ENCODE measurements at regions not wholly inside any gene's neighbourhood (a gene's known extent, or its start where the extent isn't known, plus 50 kb on each side); places are given as distances from the start of the nearest gene placed in this dataset.

DNA sequence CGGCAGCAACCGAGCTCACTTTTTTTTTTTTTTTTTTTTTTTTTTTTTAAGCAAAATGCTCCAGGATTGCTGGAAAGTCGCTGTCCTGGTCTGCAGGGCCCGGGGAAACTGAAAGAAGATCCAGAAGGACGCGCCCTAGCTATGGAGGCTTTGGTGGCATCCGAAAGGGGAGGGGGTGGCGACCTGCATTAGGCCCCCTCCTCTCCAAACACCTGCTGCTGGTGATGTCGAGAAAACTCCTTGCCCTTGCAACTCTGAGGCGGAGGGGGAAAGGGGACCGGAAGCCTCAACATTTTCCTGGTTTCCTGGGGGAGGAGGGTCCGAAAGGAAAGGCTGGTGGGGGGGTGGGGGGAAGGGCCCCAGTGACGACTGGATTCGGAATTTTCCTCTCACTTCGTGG, 421.1 kb downstream of the VRK1 start:
- H3K4me3 ChIP-seq (ENCODE audit: low read depth in 1 of 5, low read length in 5 of 5), result peak overlapping the region in 2 of 5 donors; percentile 42 to 48
- no peaks in the 10 kb centered on the region for H3K36me3 ChIP-seq (ENCODE audit: control insufficient read depth in 5 of 5, insufficient read depth in 5 of 5, low read length in 5 of 5)

GRCh38 chr14:97218691-97219430, 421.7 kb downstream of the VRK1 start:
- peaks cover 19 to 29% (median 22%) of the 10 kb centered on the region in 5 donors for H3K27me3 ChIP-seq (ENCODE audit: control insufficient read depth in 5 of 5, insufficient read depth in 4 of 5, low read length in 5 of 5)
- no peak overlapping the region for H3K9ac ChIP-seq (ENCODE audit: low read length in 5 of 5)
- H3K4me1 ChIP-seq (ENCODE audit: control insufficient read depth in 5 of 5, insufficient read depth in 5 of 5, low read length in 5 of 5), result peaks cover 0 to 14% (median 11%) of the 10 kb centered on the region in 5 donors
- no peak overlapping the region for H3K27ac ChIP-seq (ENCODE audit: low read depth, low read length)
- peak overlapping the region in 4 of 5 donors; percentile 14 to 48 (median 37) for H3K4me3 ChIP-seq (ENCODE audit: low read depth in 1 of 5, low read length in 5 of 5)
- H3K9me3 ChIP-seq (ENCODE audit: control insufficient read depth in 5 of 5, low read length in 5 of 5), result no peaks in the 10 kb centered on the region
- no peaks in the 10 kb centered on the region for H3K36me3 ChIP-seq (ENCODE audit: control insufficient read depth in 5 of 5, insufficient read depth in 5 of 5, low read length in 5 of 5)

More for the DNA sequence above, 421.1 kb downstream of the VRK1 start:
- Histone ChIP-seq H3K9me3 (ENCODE audit: control insufficient read depth in 5 of 5, low read length in 5 of 5) (no peaks in the 10 kb centered on the region), H3K4me1 (ENCODE audit: control insufficient read depth in 5 of 5, insufficient read depth in 5 of 5, low read length in 5 of 5) (peaks cover 0 to 14% (median 11%) of the 10 kb centered on the region in 5 donors), H3K27me3 (ENCODE audit: control insufficient read depth in 5 of 5, insufficient read depth in 4 of 5, low read length in 5 of 5) (peaks cover 18 to 30% (median 22%) of the 10 kb centered on the region in 5 donors), H3K9ac (ENCODE audit: low read length in 5 of 5) (no peak overlapping the region), H3K27ac (ENCODE audit: low read depth, low read length) (no peak overlapping the region)

- H3K4me1 ChIP-seq (ENCODE audit: control insufficient read depth in 5 of 5, insufficient read depth in 5 of 5, low read length in 5 of 5), result peaks cover 0 to 16% (median 11%) of the 10 kb centered on the region in 5 donors
- peaks cover 19 to 29% (median 22%) of the 10 kb centered on the region in 5 donors for H3K27me3 ChIP-seq (ENCODE audit: control insufficient read depth in 5 of 5, insufficient read depth in 4 of 5, low read length in 5 of 5)
- H3K9me3 ChIP-seq (ENCODE audit: control insufficient read depth in 5 of 5, low read length in 5 of 5), result no peaks in the 10 kb centered on the region
- H3K9ac ChIP-seq (ENCODE audit: low read length in 5 of 5), result no peak overlapping the region
- H3K36me3 ChIP-seq (ENCODE audit: control insufficient read depth in 5 of 5, insufficient read depth in 5 of 5, low read length in 5 of 5), result no peaks in the 10 kb centered on the region
- no peak overlapping the region for H3K27ac ChIP-seq (ENCODE audit: low read depth, low read length)
- H3K4me3 ChIP-seq (ENCODE audit: low read depth in 1 of 5, low read length in 5 of 5), result peak overlapping the region in 2 of 5 donors; percentile 42 to 48
Observed at GRCh38 chr14:97219431-97220017, 422.3 kb downstream of the VRK1 start.

GRCh38 chr14:97221572-97222285, 424.5 kb downstream of the VRK1 start:
- Histone ChIP-seq H3K9ac (ENCODE audit: low read length in 5 of 5) (no peak overlapping the region), H3K27me3 (ENCODE audit: control insufficient read depth in 5 of 5, insufficient read depth in 4 of 5, low read length in 5 of 5) (peaks cover 19 to 29% (median 22%) of the 10 kb centered on the region in 5 donors), H3K36me3 (ENCODE audit: control insufficient read depth in 5 of 5, insufficient read depth in 5 of 5, low read length in 5 of 5) (no peaks in the 10 kb centered on the region), H3K9me3 (ENCODE audit: control insufficient read depth in 5 of 5, low read length in 5 of 5) (no peaks in the 10 kb centered on the region), H3K4me1 (ENCODE audit: control insufficient read depth in 5 of 5, insufficient read depth in 5 of 5, low read length in 5 of 5) (peaks cover 0 to 16% (median 11%) of the 10 kb centered on the region in 5 donors), H3K4me3 (ENCODE audit: low read depth in 1 of 5, low read length in 5 of 5) (no peak overlapping the region), H3K27ac (ENCODE audit: low read depth, low read length) (no peak overlapping the region)

DNA sequence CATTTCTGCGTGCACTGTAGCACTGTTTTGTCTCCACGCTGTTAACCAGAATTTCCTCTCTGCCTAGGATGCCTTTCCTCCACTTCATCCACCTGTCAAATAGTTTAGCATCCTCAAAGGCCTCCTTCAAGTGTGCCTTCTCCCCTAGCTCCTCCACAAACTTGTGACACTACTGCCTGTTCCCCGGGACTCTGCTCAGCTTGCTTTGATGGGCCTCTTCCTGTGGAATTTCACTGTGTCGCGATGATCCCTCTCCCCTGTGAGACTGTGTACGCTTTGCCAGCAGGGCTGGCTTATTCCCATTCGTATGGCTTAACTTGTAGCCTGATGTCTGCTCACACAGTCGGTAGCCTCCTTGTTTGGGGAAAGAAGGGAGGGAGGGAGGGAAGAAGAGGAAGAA, 426.8 kb downstream of the VRK1 start:
- no peaks in the 10 kb centered on the region for H3K9me3 ChIP-seq (ENCODE audit: control insufficient read depth in 5 of 5, low read length in 5 of 5)
- H3K36me3 ChIP-seq (ENCODE audit: control insufficient read depth in 5 of 5, insufficient read depth in 5 of 5, low read length in 5 of 5), result no peaks in the 10 kb centered on the region
- H3K9ac ChIP-seq (ENCODE audit: low read length in 5 of 5), result no peak overlapping the region
- H3K27ac ChIP-seq (ENCODE audit: low read depth, low read length), result no peak overlapping the region
- peaks cover 0 to 10% (median 6%) of the 10 kb centered on the region in 5 donors for H3K4me1 ChIP-seq (ENCODE audit: control insufficient read depth in 5 of 5, insufficient read depth in 5 of 5, low read length in 5 of 5)
- no peak overlapping the region for H3K4me3 ChIP-seq (ENCODE audit: low read depth in 1 of 5, low read length in 5 of 5)
- peaks cover 14 to 21% (median 18%) of the 10 kb centered on the region in 5 donors for H3K27me3 ChIP-seq (ENCODE audit: control insufficient read depth in 5 of 5, insufficient read depth in 4 of 5, low read length in 5 of 5)

- no peaks in the 10 kb centered on the region for H3K9me3 ChIP-seq (ENCODE audit: control insufficient read depth in 5 of 5, low read length in 5 of 5)
- H3K36me3 ChIP-seq (ENCODE audit: control insufficient read depth in 5 of 5, insufficient read depth in 5 of 5, low read length in 5 of 5), result no peaks in the 10 kb centered on the region
- no peak overlapping the region for H3K4me3 ChIP-seq (ENCODE audit: low read depth in 1 of 5, low read length in 5 of 5)
- H3K9ac ChIP-seq (ENCODE audit: low read length in 5 of 5), result no peak overlapping the region
- peaks cover 0 to 10% (median 3%) of the 10 kb centered on the region in 5 donors for H3K27me3 ChIP-seq (ENCODE audit: control insufficient read depth in 5 of 5, insufficient read depth in 4 of 5, low read length in 5 of 5)
- no peak overlapping the region for H3K27ac ChIP-seq (ENCODE audit: low read depth, low read length)
- H3K4me1 ChIP-seq (ENCODE audit: control insufficient read depth in 5 of 5, insufficient read depth in 5 of 5, low read length in 5 of 5), result no peaks in the 10 kb centered on the region
Observed at GRCh38 chr14:97230051-97230450, 432.9 kb downstream of the VRK1 start.

DNA sequence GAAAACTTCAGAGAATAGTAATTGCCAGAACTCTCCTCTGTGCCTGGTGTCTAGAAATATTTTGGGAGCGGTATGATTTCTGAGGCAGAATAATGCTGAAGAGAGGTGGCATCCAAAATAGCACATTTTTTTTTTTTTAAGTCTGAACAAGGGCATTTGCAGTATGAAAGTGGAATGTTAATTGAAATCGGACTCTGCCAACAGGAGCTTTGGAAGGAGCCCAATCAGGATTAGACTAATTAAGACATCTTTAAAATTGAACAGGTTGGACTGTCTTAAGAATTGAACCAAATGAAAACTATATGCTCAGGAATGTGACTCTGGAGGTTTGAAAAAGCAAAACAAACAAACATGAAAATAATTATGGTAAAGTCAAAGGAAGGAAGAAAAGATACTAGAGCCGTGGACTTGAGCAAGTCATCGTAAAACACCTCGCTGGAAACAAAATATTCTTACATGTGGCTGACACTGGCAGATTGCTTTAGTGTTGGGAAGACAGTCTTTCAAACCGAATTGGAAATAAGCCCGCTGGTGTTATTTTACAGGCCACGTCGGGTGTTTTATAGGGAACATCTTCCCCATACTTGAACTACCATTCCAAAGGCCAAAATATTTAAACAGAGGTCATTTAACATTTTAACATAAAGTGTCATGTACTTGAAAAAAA, 436.3 kb downstream of the VRK1 start:
- Histone ChIP-seq H3K27ac (ENCODE audit: low read depth, low read length) (no peak overlapping the region), H3K4me3 (ENCODE audit: low read depth in 1 of 5, low read length in 5 of 5) (no peak overlapping the region), H3K9me3 (ENCODE audit: control insufficient read depth in 5 of 5, low read length in 5 of 5) (no peaks in the 10 kb centered on the region), H3K36me3 (ENCODE audit: control insufficient read depth in 5 of 5, insufficient read depth in 5 of 5, low read length in 5 of 5) (no peaks in the 10 kb centered on the region), H3K9ac (ENCODE audit: low read length in 5 of 5) (no peak overlapping the region), H3K4me1 (ENCODE audit: control insufficient read depth in 5 of 5, insufficient read depth in 5 of 5, low read length in 5 of 5) (peaks cover 0 to 1% (median 0%) of the 10 kb centered on the region in 5 donors), H3K27me3 (ENCODE audit: control insufficient read depth in 5 of 5, insufficient read depth in 4 of 5, low read length in 5 of 5) (peaks cover 0 to 13% (median 7%) of the 10 kb centered on the region in 5 donors)

GRCh38 chr14:97246648-97247047, 449.5 kb downstream of the VRK1 start:
- H3K36me3 ChIP-seq (ENCODE audit: control insufficient read depth in 5 of 5, insufficient read depth in 5 of 5, low read length in 5 of 5), result no peaks in the 10 kb centered on the region
- H3K4me3 ChIP-seq (ENCODE audit: low read depth in 1 of 5, low read length in 5 of 5), result no peak overlapping the region
- H3K4me1 ChIP-seq (ENCODE audit: control insufficient read depth in 5 of 5, insufficient read depth in 5 of 5, low read length in 5 of 5), result no peaks in the 10 kb centered on the region
- no peak overlapping the region for H3K27ac ChIP-seq (ENCODE audit: low read depth, low read length)
- no peaks in the 10 kb centered on the region for H3K9me3 ChIP-seq (ENCODE audit: control insufficient read depth in 5 of 5, low read length in 5 of 5)
- H3K27me3 ChIP-seq (ENCODE audit: control insufficient read depth in 5 of 5, insufficient read depth in 4 of 5, low read length in 5 of 5), result peaks cover 0 to 5% (median 0%) of the 10 kb centered on the region in 5 donors
- H3K9ac ChIP-seq (ENCODE audit: low read length in 5 of 5), result no peak overlapping the region

GRCh38 chr14:97248973-97249372, 451.8 kb downstream of the VRK1 start:
- no peaks in the 10 kb centered on the region for H3K4me1 ChIP-seq (ENCODE audit: control insufficient read depth in 5 of 5, insufficient read depth in 5 of 5, low read length in 5 of 5)
- H3K27me3 ChIP-seq (ENCODE audit: control insufficient read depth in 5 of 5, insufficient read depth in 4 of 5, low read length in 5 of 5), result peaks cover 0 to 5% (median 0%) of the 10 kb centered on the region in 5 donors
- H3K4me3 ChIP-seq (ENCODE audit: low read depth in 1 of 5, low read length in 5 of 5), result no peak overlapping the region
- H3K9me3 ChIP-seq (ENCODE audit: control insufficient read depth in 5 of 5, low read length in 5 of 5), result peaks cover 0 to 7% (median 0%) of the 10 kb centered on the region in 5 donors
- H3K27ac ChIP-seq (ENCODE audit: low read depth, low read length), result no peak overlapping the region
- H3K36me3 ChIP-seq (ENCODE audit: control insufficient read depth in 5 of 5, insufficient read depth in 5 of 5, low read length in 5 of 5), result no peaks in the 10 kb centered on the region
- H3K9ac ChIP-seq (ENCODE audit: low read length in 5 of 5), result no peak overlapping the region

Measured in subcutaneous abdominal adipose tissue (tissue), 5 donors.